Nephron progenitor cell (in vitro differentiated cells): ENCODE measurements at regions not wholly inside any gene's neighbourhood (a gene's known extent, or its start where the extent isn't known, plus 50 kb on each side); places are given as distances from the start of the nearest gene placed in this dataset.

Experiments used
- DNase-seq: peaks from one replicate; pipeline ENCODE4 v3.0.0; 2021
- H3K27ac Mint-ChIP-seq: 2 replicates; pipeline ENCODE4 v1.8.0; 2021; ENCODE audit warnings: mild to moderate bottlenecking, moderate library complexity, mixed read lengths
- H3K27me3 Mint-ChIP-seq: 2 replicates; pipeline ENCODE4 v1.8.0; 2021; ENCODE audit warnings: mild to moderate bottlenecking, low read depth, mixed read lengths; ENCODE audit not compliant: poor library complexity
- H3K36me3 Mint-ChIP-seq: 2 replicates; pipeline ENCODE4 v1.8.0; 2021; ENCODE audit warnings: low read depth, mixed read lengths
- H3K4me1 Mint-ChIP-seq: 2 replicates; pipeline ENCODE4 v1.8.0; 2021; ENCODE audit warnings: mixed read lengths
- H3K4me3 Mint-ChIP-seq: 2 replicates; pipeline ENCODE4 v1.8.0; 2021; ENCODE audit warnings: mild to moderate bottlenecking, moderate library complexity, mixed read lengths
- H3K9me3 Mint-ChIP-seq: 2 replicates; pipeline ENCODE4 v1.8.0; 2021; ENCODE audit warnings: mild to moderate bottlenecking, moderate library complexity, mixed read lengths
- CTCF ChIP-seq: fragments of 200-600 bp; sonication (generic); IDR thresholded peaks from 2 replicates; pipeline ENCODE4 v1.5.0; 2021; ENCODE audit warnings: antibody characterized with exemption

- peaks cover 32% of the 10 kb centered on the region for H3K4me1 Mint-ChIP-seq
- H3K36me3 Mint-ChIP-seq = no peaks in the 10 kb centered on the region
- no peak overlapping the region for H3K4me3 Mint-ChIP-seq
- no peak overlapping the region for H3K27ac Mint-ChIP-seq
- TF ChIP-seq CTCF = no peak
- no peaks in the 10 kb centered on the region for H3K9me3 Mint-ChIP-seq
- no peak for DNase-seq
- peaks cover 6% of the 10 kb centered on the region for H3K27me3 Mint-ChIP-seq
Observed at GRCh38 chr2:239583879-239584859, 183.3 kb upstream of the HDAC4 start.

DNA sequence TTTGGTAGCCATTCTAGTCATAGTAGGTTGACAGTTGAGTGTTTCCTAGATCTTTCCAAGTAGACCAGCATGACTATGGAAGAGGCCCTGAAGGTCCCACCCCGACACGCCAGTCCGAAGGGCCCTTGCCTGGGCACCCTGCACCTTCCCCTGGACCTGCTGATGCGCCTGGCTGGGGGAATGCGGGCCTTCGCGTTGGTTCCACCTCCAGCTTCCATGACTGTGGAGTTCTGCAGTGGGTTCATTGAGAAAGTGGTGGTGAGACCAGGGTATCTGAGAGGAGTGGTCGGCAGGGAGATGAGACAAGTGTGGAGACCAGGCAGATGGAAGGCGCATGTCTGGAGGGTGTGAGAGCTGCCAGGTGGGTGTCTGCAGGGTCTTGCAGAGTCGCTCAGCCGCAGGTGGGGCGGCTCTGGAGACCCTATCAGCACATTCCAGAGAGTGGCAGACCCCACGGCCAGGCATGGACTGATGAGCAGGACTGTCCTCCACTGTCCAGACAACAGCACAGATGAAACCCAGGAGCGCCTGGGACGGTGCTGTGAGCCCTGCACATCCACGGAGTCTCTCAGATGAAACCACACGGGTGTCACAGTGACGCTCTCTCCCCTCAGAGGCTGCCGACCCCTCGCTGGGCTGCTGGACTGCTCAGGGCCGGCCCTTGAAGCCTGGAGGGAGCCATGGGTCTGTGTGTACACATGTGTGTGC, 182.5 kb upstream of the HDAC4 start:
- Mint-ChIP-seq H3K4me1 (peaks cover 35% of the 10 kb centered on the region), H3K27ac (no peak overlapping the region), H3K36me3 (no peaks in the 10 kb centered on the region), H3K4me3 (no peak overlapping the region), H3K9me3 (no peaks in the 10 kb centered on the region), H3K27me3 (peaks cover 4% of the 10 kb centered on the region)
- DNase-seq = no peak
- no peak for TF ChIP-seq CTCF

DNA sequence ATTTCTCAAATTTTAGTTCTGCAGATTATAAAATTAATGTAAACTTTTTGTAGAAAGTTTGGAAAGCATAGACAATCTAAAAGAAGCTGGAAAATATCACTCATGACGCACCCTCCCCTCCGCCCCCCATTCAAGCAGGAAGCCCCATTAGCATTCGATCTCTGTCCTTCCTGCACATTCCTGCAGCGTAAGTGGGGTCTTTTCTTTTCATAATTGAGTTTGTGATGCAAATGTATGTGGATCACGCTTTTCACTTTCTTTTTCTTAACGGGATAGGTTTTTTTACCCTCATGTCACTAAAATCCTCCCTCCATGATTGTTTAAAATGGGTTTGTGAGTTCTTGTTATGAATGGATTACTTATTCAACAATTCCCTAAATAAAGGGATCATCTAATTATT, 181.7 kb upstream of the HDAC4 start:
- Mint-ChIP-seq H3K4me3 (no peak overlapping the region), H3K36me3 (no peaks in the 10 kb centered on the region), H3K9me3 (no peaks in the 10 kb centered on the region), H3K4me1 (peaks cover 28% of the 10 kb centered on the region), H3K27me3 (peaks cover 4% of the 10 kb centered on the region), H3K27ac (no peak overlapping the region)
- no peak for TF ChIP-seq CTCF
- no peak for DNase-seq

- Mint-ChIP-seq H3K4me3 (no peak overlapping the region), H3K4me1 (peaks cover 21% of the 10 kb centered on the region), H3K36me3 (no peaks in the 10 kb centered on the region), H3K27ac (no peak overlapping the region), H3K9me3 (peaks cover 3% of the 10 kb centered on the region), H3K27me3 (peaks cover 7% of the 10 kb centered on the region)
- no peak for DNase-seq
- no peak for TF ChIP-seq CTCF
Observed at GRCh38 chr2:239581352-239581901, 180.6 kb upstream of the HDAC4 start.

GRCh38 chr2:239580199-239580527, 179.3 kb upstream of the HDAC4 start:
- Mint-ChIP-seq H3K27me3 (peaks cover 4% of the 10 kb centered on the region), H3K9me3 (peaks cover 5% of the 10 kb centered on the region), H3K4me1 (peaks cover 21% of the 10 kb centered on the region), H3K27ac (peak overlapping the region; percentile 74), H3K36me3 (no peaks in the 10 kb centered on the region), H3K4me3 (peak overlapping the region; percentile 37)
- no peak for TF ChIP-seq CTCF
- DNase-seq = no peak
